ENCODE measurements at regions not wholly inside any gene's neighbourhood (a gene's known extent, or its start where the extent isn't known, plus 50 kb on each side); places are given as distances from the start of the nearest gene placed in this dataset.
"Not testable (repeated sequence)": the region's sequence is repeated elsewhere in the genome, so short reads cannot be mapped to it uniquely, and the experiment has no call there.

DNA sequence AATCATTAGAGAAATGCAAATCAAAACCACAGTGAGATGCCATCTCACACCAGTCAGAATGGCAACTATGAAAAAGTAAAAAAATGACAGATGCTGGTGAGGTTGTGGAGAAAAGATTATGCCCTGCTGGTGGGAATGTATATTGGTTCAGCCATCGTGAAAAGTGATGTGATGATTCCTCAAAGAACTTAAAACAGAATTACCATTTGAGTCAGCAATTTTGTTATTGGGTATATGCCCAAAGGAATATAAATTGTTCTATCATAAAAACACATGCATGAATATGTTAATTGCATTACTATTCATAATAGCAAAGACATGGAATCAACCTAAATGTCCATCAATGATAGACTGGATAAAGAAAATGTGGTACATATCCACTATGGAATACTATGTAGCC is 115.1 kb upstream of the OR4E1 start:
- not testable (repeated sequence) for DNase-seq

DNA sequence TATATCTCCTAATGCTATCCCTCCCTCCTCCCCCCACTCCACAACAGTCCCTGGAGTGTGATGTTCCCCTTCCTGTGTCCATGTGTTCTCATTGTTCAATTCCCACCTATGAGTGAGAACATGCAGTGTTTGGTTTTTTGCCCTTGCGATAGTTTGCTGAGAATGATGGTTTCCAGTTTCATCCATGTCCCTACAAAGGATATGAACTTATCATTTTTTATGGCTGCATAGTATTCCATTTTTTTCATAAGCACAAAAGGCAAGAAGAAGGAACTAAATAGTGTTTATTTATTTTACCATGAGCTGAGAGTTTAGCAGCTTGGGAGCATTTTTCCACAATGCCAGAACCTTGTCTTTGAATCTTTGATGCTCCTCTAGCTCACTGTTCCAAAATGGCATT is 113.6 kb upstream of the OR4E1 start:
- not testable (repeated sequence) for DNase-seq

DNA sequence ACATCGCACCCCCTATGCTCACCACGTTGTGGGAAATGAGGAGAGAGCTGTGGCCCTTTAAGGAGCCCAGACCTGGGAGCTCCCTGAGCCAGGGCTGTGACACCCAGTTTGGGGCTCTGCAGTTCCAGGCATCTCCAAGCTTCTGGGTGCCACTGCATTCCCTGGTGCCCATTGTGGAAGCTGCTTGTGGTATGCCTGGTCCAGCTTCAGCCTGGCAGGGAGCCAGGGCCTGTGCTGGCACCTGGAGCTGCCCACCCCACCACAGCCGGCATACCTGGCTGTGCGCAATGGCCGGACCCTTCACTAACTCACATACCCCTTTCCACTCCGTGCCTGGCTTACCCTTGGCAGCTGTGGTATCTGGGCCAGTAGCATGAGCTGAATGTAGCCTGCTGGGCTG is 107.9 kb upstream of the OR4E1 start:
- no peak for DNase-seq

DNA sequence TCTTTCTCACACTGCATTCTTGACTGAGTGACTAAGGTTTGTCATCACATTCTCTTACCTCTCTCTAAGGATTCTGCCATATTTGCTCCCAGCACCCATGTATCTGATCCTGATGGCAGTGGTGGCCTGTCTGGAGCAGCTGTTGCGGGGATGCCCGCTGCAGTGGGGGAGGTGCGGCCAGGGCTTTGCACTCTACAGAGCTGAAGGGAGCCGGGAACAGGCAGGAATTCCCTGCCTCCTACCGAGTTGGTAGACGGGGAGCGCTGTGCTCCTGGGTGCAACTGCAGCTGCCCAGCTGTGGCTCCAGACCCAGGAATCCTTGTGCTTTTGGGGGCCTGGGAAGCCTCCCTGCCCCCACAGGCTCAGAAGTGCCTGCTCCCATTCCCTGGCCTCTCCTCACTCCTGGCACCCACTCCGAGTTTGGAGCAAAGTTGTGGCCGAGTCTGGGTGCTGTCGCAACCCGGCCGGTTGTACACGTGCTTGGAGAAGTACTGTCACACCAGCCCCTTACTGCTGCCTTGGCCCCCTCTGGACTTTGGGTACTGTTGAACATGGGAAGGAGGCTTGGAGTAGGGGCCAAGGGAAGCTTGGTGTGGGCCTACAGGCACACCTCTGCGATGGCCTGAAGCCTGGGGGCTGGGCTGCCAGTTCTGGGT is 106.9 kb upstream of the OR4E1 start:
- no peak for DNase-seq

DNA sequence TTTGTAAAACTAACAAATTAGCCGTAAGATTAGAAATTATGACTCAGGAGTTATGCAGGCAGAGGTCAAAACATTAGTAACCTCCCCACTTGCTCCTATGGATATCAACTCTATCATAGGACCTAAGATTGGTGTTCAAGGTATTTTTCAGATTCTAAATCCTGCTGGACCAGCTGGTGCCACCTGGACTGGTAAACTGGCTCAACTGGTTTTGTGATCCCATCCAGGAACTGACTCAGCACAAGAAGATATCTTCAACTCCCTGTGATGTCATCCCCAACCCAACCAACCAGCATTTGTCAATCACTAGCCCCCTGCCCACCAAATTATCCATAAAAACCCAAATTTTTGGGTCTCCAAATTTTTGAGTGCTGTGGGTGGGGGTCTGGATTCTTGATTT is 98.1 kb upstream of the OR4E1 start:
- no peak for DNase-seq

DNA sequence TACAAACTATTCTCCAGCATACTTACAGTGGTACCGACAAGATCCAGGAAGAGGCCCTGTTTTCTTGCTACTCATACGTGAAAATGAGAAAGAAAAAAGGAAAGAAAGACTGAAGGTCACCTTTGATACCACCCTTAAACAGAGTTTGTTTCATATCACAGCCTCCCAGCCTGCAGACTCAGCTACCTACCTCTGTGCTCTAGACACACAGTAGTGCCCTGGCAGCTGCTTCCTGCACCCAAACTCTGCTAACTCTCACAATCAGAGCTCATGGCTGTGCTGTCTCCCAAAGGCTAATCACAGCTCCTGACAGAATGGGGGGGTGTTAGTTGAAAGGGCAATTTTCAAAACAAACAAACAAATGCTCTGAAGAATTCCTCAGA is 95.2 kb upstream of the OR4E1 start:
- DNase-seq: no peak

DNA sequence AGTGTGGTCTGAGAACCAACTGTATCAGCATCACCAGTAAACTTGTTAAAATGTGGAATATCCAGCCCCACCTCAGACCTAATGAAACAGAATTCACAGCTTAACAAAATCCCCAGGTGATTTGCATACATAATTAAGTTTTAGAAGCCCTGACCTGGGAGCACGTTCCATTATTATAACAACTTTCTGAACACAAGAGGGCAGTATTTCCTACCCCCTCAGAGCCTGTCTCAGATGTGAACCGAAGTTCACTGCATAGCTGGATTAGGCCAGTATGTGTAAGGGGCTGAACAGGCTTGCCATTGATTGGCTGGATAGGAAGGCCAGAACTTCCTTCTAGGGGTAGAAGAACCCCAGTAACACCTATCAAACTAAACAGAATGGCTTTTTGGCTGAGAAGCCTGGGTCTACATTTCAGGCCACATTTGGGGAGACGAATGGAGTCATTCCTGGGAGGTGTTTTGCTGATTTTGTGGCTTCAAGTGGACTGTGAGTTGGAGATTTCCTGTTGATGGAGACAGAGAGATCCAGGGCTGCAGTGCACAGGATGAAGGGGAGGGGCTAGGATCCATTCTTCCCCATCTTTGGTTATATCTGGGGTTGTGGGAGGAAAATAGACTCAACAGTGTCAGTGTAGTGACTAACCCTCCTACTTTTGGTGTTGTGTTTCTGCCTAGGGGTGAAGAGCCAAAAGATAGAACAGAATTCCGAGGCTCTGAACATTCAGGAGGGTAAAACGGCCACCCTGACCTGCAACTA is 94.7 kb upstream of the OR4E1 start:
- no peak for DNase-seq

DNA sequence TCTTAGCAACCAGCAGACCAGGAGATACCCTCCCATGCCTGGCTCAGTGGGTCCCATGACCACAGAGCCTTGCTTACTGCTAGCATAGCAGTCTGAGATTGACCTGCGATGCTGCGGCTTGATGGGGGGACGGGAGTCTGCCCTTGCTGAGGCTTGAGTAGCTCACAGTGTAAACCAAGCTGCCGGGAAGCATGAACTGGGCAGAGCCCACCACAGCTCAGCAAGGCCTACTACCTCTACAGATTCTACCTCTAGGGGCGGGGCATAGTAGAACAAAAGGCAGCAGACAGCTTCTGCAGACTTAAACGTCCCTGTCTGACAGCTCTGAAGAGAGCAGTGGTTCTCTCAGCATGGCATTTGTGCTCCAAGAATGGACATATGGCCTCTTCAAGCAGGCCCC is 86.7 kb upstream of the OR4E1 start:
- DNase-seq: not testable (repeated sequence)

DNA sequence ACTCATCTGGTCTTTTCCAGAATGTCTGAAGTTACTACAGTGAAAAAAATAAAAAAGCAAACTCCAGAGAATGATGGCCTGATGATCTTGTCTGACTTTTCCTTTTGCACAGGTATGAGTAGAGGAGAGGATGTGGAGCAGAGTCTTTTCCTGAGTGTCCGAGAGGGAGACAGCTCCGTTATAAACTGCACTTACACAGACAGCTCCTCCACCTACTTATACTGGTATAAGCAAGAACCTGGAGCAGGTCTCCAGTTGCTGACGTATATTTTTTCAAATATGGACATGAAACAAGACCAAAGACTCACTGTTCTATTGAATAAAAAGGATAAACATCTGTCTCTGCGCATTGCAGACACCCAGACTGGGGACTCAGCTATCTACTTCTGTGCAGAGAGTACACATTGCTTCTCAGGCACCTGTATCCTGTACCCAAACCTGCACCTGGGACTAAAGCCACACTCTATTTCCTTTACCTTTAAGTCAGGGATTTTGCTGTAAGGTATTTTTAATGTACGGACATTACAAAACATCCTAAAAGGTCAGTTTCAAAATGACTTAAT is 75.8 kb upstream of the OR4E1 start:
- DNase-seq: no peak

DNA sequence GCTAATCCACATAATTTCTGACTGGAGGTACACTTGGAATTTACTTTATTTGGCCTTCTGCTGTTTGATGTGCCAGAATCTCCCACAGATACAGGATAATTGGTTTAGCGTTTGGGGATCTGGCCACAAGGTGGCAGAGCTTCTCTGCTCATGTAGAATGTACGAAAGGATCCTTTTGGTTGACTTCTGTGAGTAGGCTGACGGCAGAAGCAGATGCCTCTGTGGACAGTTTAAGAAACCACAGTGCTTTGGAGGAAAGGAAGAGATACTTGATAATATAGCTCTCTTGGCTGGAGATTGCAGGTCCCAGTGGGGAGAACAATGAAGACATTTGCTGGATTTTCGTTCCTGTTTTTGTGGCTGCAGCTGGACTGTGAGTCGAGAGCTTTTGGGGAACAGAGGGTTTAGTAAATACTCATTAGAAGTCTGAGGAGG is 75.3 kb upstream of the OR4E1 start:
- DNase-seq: peak; percentile 52

DNA sequence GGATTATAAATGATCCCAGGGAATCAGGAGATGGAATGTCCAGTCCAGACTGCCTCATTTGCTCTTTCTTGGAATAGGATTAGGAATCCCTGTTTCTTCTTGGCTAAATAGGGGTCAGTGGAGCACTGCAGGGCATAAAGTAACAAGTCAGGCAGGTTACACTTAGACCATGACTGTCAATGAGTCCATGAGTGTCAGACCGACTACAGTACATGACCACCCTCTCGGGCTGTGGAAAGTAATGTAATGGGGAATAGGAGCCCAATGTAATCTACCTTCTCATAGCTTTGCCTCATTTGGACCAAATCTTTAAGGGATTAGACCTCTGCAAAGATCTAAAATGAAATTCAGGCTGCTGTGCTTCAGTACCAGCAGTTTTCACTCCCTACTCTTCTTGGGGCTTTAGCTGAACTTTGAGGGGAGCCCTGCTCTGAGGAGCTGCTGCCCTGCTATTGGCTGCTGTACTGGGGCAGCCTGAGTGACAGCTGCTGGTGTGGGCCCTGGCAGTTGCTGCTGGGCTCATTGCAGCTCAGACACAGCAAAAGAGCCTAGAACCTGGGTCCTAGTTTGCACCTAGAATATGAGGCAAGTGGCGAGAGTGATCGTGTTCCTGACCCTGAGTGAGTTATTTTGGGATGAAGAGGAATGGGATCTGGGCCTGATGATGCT is 62.2 kb upstream of the OR4E1 start:
- no peak for DNase-seq

DNA sequence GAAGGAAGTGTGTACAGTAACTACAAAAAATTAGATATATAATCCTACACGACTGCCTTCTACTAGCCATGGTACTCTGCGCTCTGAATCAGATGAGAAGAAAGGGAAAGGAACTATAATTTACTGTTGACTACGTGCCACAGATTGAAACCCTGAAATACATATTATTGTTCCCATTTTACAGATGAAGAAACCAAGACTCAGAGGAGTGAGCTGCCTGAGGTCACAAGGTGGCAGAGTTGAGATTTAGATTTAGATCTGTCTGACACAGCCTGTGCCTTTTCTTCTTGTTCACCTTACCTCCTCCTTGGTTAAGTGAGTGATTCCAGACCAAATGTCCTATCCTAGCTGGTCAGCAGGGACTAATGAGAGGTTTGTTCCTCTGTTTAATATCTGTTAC is 61.6 kb upstream of the OR4E1 start:
- DNase-seq: no peak

DNA sequence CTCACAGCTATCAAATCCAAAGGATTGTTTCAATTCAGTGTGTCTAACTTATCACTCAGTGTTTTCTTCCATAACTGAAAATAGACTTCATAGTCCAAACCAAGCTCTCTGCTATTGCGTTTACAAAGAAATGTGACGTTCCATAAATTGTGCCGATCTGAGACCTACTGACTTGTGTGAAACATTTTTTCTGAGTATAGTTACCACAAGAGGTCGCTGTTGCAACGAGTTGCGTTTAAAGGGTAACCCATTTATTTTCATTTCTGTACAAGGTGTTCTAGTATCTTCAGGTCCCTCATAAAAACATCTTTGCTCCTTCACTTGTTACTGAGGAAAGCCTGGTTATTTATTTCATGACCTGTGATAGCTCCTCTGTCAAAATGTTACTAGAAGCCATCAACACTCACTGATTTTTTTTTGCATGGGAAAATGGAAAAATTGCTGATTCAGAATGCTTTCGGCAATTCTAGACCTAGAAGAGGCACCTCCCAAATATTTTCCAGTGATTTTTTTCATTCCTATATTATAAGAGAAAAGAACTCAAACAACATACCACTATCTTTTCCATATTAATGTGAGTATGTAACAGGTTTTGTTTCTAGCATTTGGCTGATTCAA is 60.9 kb upstream of the OR4E1 start:
- DNase-seq: peak; percentile 25

DNA sequence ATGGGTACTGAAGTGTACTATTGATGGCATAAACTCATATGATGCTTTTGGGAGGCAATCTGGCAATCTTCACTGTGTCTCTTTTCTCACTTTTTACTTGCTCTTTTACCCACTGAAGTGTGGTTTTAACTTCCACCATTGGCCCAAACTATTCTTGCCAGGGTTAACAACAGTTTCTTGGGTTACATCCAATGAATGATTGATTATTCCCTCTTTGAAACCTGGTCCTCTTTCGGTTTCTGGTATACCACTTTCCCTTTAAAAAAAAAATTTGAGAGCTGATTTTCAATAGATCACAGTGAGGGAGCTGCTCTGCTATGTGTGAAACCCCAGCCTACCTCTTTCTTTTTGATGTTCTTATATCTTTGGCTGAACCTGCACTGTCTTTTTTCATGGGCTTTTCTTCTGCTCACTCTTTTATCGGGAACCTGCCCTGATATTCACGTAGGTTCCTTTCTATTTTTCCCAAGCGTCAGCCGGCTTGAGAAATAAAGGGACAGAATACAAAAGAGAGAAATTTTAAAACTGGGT is 56.1 kb upstream of the OR4E1 start:
- no peak for DNase-seq

DNA sequence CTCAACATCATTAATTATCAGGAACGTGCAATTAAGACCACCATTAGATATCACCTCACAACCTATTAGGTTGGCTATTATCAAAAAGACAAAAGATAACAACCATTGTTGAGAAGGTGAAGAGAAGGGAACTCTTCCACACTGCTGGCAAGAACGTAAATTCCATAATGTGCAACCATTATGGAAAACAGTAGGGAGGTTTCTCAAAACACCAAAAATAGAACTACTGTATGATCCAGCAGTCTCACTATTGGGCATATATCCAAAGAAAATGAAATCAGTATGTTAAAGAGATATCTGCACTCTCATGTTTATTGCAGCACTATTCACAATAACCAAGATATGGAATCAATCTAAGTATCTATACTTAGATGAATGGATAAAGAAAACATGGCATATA is 51.6 kb upstream of the OR4E1 start:
- no peak for DNase-seq

DNA sequence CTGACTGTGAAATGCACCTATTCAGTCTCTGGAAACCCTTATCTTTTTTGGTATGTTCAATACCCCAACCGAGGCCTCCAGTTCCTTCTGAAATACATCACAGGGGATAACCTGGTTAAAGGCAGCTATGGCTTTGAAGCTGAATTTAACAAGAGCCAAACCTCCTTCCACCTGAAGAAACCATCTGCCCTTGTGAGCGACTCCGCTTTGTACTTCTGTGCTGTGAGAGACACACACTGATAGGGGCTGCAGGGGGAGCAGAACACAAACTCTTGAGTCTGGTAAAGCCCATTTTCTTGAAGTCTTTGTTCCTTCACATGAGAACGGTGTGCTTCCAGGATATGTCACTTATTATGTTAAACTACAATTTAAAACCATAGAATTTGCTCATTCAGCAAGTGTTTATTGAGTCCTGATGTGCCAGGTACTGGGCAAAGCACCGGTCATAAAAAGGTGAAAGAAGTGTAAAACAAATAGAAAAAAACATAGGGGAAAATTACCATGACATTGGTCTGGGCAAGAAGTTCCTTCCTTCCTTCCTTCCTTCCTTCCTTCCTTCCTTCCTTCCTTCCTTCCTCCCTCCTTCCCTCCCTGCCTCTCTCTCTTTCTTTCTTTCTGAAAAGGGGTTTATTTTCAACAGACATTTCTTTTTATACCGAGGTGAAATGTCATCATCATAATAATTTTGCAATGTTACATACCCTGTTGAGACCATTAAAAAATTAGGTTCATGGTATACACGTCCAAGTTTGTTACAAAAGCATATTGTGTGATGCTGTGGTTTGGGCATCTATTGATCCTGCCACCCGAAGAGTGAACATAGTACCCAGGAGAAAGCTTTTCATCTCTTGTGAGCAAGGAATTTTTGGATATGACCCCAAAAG is 50.7 kb upstream of the OR4E1 start:
- DNase-seq: no peak

DNA sequence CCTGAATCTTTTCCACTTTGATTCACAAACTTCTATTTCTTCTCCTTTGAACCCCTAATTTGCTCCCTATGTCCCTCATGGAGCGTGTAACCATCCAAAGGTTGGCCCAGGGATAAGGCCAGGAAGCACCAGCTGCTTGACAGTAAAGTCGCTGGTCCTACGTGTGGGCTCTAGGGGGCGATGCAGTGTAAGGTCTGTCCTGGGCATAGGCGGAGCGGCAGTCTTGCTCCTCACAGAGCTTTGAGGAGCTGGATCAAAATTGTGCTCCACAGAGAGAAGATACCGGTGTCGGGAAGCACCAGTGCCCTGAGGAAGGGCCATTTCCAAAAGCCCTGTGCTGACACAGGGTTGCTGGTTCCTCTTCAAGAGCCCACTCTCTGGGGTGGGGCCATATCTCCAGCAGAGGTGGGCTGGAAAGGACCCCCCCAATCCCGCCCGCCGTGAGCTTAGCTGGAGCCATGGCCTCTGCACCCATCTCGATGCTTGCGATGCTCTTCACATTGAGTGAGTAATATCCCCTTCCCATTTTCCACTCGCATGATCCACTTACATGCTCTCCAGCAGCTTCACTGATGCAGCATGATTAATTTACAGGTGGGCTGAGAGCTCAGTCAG is 49.9 kb upstream of the OR4E1 start:
- peak; percentile 41 for DNase-seq
